GM18508 (cell line): ENCODE measurements at regions not wholly inside any gene's neighbourhood (a gene's known extent, or its start where the extent isn't known, plus 50 kb on each side); places are given as distances from the start of the nearest gene placed in this dataset.

Experiments
- ATAC-seq: cut with Tn5 transposase; IDR thresholded peaks from one replicate; pipeline ENCODE4 v1.9.1; 2021; ENCODE audit warnings: moderate number of reproducible peaks; ENCODE audit not compliant: insufficient read depth, unreplicated experiment

DNA sequence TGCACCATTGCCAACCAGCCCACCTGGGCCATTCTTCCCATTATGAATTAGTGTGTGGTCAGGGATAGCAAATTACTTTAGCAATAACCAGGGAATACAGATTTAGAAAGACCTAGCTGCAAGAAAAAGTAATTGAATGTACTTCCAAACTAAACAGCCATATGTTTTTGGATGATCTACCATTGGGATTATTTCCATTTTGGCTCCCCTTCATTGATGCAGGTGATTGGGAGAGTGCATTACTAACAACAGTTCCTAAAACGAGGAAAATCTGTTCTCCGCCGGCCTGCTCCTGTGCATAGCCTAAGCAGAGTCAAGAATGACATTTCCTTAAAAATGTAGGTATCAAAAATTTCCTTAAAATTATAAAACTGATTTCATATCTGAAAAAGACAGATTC, 58.5 kb downstream of the MAIP1 start:
- ATAC-seq: no peak

DNA sequence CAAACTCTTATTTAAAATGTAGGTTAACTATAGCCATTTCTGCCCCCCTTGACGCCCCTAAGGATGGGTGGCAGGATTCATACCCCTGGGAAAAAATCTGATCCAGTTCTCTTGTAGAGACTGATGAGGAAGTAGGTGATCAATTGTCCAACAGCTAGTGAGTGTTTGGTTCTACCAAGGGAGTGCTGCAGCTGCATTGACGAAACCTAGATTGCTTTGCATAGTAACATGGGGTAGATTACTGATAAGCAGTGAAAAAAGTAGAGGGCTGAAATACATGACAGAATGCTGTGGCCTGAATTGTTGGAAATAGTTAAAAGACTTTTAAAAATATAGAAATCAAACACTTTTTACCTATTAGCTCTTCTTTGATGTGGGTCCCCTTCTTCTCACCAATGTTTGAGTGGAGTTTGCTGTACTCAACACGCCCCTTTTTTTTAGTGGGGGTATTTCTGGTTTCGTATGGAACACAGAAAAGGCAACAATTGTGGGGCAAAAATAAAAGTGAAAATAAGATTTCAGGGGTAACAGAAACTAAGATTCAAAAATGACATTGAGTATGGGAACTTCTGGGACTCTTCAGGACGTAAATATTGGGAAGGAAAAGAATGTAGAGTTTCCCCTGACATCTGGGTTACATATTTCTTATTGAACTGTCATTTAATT, 66.2 kb downstream of the MAIP1 start:
- ATAC-seq: peak; percentile 55

DNA sequence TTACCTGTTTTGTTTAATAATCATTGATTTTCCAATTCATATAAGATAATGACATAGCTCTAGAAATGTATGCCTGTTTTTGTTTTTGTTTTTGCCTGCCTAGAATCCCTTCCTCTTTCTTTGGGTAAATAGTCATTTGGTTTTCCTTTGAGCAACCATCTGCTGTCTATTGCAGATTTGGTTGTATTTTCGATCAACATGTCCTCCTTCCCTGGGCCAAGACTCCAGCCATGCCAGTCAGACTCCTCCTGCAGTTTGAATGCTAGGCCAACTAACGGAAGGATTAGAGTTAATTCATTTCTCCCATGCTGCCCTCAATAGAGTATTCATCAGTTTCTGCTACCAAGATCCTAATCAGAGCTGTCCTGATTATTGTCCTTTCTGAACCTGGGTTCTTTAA, 67.1 kb downstream of the MAIP1 start:
- no peak for ATAC-seq

DNA sequence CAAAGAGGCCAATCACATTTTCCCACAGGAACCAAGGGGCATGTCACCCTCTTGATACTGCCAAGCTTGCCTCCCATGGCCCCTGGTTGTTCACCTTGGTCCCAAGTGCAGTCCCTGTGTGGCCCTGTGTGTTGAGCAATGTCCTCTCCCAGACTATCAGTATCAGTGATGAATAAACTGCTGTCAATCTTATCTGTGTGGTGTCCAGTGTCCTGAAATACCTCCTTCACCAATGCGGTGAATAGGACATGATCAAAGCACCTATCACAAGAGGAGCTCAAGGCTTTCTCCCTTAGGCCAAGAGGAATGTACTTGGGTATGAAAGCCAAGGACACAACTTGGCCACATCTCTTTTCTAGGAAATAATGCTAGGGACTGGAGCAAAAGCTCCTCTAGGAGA, 68.2 kb downstream of the MAIP1 start:
- ATAC-seq: no peak

DNA sequence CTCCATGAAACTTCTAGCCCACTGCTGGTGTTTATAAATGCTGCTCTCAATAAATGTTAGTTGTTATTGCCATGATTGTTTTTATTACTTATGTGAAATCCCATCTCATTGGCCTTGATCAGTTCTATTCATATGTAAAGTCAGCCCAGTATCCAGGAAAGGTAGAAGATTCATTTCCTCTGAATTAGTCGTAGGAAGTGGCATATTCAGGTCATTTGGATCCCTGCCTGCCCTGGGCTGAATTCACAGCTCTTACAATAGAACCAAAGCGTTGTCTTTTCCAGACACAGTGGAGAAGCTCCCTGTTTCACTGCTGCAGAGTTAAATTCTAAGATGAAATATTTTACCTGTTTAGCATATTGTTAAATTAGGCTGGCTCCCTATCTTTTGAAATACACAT, 70.3 kb downstream of the MAIP1 start:
- ATAC-seq: no peak

DNA sequence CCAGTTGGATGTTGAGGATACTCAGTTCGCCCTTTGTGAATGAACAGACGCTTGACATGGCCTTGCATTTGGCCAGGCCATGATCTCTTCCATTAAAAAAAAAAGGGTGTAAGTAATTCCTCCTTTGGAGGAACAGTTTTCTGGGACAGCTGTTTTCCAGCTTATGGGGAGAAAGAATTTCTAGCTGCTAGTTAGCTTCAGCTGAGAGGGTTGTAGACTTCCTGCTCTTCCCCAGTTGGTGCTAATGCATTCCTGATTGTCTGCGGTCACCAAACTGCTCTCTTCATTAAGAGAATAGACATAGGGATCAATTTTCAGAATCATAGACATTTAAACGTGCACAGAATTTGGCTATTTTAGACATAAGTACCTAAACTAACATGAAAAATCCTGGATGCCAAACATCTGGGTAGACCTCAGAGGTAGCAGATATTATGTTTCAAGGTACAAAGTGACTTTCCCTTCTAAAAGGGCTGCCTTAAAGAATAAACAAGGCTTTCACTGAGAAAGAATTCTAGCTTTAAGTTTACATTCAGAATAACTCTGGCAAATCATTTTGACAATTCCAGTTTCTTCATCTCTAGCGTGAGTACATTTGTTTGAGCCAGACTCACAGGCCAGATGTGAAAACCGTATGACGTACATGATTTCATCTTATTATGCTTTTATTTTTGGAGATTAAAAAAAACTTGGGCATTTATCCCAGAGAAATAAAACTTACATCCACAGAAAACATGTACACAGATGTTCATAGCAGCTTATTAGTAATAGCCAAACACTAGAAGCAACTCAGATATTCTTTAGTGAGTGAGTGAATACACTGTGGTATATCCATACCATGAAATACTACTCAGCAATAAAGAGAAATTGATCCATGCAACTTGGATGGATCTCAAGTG, 71.2 kb downstream of the MAIP1 start:
- no peak for ATAC-seq

DNA sequence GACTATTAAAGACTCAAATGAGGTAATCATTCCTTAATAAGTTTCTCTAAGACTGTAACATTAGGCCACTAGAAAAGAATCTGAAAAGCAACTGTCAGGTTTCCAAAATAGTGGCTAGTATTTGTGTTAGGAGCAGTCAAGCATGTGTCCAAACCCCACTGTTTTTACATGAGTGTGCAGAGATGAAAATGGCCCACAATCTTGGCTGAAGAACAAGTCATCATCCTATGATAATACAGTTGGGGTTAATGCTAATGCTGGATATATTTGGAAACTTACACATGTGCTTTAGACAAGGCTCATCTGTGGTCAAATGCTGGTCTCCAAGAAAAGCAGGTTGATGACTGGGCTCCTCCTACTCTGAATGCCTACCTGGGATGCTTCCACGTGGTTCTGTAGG, 73.6 kb downstream of the MAIP1 start:
- no peak for ATAC-seq

DNA sequence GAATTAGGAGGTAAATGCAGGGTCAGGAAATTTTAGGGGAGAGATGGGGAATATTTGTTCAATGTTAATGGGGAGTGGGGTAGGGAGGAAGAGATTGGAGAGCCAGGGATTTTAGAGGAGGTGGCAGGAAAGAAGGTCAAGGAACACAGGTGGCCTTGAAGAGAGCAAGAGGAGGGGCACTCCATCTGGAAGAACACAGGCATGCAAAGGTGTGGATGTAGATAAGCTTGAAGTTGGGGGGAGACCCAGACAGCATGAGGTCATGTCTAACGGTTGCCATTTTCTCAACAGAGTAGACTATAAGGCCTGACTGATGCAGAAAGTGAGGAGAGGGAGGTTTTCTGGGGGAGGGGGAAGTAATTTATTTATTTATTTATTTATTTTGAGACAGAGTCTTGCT, 77.5 kb downstream of the MAIP1 start:
- no peak for ATAC-seq

DNA sequence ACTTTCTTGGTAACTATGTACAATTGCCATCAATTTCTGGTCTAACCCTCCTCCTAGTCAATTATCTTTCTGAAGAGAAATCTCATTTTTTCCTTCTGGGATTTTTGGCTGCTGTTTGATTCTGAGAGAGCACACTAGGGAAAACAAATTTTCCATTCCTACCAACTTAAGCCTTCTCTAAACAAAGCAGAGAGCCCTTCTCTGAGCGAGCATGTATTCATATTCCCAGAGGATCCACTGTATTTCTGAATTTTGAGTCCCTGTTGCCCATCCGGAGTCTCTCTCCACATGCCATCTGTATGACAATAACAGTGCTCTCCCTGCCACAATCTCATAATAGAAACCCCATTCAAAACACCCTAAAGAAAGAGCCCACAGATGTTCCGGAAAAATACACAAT, 78.5 kb downstream of the MAIP1 start:
- no peak for ATAC-seq

DNA sequence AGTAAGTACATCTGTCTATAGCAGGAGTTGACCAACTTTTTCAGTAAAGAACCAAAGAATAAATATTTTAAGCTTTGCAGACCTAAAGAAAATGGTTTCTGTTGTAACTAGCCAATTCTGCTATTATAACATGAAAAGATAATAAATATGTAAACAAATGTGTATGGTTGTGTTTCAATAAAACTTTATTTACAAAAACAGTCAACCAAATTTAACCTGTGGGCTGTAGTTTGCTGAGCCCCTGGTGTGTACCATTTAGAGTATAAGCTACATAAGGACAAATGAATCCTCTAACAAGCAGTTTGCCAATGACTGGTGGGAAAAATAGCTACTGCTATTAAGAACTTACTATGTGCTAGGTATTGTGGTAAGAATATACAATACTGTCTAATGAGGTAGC, 79.4 kb downstream of the MAIP1 start:
- no peak for ATAC-seq

DNA sequence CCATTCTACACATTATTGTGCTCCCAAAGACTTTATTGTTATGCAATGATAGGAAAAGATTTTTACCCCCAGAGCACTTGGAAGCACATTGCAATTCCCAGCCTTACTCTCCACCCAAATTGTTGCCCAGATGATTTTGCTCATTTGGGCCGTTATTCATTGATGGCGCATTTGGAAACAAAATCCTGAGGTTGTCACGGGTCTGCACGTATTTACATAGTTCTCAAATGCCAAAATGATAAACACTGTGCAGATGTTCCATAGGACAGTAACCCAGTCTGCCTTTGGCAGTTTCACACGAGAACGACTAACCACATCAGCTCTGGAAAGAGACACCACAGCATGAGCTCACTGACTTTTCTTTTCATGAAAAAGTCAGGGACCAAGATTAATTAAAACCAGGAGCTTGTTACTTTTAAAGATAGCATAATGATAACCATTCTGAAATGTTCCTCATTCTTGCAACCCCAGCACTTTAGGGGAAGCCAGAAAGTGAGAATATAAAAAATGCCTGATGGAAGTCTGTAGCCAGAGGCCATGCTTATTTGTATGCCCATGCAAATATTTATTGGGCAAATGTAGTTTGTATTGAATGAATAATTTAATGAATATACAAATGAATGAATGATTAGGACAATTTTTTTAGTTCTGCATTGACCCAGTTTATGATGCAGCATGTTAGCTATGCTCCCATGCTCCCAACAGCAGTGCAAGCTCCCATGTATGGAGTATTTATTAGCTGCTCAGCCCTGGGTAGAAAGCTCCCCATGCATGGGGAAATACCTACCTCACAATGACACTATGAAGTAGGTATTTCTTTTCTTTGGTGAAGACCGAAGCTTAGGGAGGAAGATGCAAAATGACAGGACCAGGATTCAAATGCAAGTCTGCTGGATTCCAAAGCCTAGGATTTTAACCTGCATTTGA, 84.6 kb downstream of the MAIP1 start:
- ATAC-seq: no peak

DNA sequence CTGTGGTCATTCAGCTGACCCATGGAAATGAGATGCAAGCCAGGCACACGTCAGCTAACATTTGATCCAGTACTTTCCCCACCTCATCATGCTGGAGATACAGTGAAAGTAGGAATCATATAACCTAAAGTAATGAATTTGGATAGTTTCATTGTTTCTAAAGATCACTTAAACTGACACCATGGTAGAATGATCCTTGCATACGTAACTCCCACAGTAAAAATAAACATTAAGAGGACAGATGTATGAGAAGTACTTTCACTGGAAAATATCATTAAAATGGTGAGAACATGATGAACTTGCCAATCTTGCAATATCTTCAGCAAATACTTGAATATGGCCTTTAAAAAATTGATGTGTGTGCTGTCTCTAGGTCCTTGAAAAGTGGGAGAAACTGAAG, 85.4 kb downstream of the MAIP1 start:
- ATAC-seq: no peak

DNA sequence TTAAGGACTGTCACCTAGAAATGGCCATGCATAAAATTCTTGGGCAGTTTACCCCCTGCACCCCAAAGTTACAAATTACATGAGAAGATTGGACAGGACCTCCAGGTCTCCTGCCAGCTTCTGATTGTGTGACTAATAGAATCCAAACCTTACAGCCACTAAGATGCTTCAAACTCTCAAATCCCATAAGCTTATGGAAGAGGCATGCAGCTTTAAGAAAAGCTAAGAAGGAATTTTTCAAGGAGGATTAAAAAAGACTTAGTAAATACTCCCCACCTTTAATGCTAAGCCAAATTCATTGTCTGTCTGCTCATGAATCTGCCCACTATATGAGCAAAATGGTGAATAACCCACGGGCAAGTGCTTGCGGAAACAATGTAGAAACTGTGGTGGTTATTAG, 86.3 kb downstream of the MAIP1 start:
- no peak for ATAC-seq

DNA sequence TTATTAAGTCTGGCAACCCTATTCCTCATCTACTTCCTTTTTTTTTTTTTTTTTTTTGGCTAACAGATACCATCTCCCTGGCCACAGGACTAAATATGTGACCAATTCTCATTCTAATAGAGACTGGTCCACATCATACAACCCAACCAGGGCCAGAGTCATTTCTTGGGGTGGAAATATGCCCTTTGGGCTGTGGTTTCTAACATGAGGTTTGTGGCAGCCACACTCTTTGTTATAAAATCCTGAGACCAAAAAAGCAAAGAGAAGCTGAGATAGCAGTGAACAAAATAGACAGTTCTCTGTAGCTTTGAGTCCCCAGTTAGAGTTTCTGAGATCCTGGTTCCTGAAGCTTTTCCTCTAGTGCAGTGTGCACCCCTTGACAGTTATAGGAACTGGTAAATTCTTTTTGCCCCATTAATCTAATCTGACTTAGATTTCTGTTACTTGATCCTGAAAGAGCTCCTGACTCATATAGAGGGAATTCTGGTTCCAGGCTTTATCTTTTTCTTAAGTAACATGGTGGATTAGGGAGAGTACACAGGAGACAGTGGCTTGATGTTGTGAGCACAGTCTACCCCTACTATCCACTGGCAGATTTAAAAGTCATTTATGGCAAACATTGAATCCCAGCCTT, 86.8 kb downstream of the MAIP1 start:
- no peak for ATAC-seq

DNA sequence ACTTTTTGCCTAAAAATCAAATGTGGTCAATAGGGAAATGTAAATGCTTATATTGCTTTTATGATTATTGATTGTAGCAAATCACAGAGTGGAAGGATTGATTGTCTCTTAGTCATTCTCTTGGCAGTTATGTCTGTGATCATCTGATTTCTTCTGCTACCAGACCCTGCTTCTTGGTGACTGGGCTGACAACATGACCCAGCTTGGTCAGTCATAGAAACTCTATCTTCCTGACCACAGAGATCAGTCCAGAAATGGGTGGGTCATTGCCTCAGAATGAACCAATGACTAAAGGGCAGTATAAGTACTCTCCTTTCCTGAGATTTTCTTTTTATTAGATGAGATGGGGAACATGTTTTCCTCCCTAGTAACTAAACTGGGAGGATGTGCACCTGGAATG, 87.6 kb downstream of the MAIP1 start:
- no peak for ATAC-seq

DNA sequence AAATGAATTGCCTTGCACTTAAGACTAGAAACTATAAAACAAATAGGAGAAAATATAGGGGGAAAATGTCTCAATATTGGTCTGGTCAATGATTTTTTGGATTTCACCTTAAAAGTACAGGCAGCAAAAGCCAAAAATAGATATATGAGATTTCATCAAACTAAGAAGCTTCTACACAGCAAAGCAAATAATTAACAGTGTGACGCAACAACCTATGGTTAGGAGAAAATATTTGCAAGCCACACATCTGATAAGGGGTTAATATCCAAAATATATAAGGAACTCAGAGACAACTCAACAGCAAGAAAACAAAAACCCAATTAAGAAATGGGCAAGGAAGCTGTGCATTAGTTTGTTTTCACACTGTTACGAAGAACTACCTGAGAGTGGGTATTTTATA, 89.1 kb downstream of the MAIP1 start:
- no peak for ATAC-seq

DNA sequence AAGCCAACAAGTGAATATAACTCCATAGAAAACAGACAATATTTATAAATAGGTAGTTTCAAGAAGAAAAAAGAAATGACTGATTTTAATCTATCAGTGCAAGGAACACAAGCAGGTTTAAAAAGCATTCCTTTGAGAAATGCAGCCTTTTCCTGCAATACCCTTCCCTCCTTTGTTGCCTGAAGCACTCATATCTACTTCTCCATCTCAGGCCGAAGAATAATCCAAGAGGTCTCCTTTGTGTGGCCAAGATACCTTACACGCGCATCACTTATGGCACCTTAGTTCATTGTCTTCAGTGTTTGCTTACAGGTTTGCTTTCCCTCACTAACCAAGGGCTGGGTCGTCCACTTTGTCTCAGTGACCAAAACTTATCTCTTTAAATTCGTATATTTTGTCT, 93.0 kb downstream of the MAIP1 start:
- ATAC-seq: no peak

DNA sequence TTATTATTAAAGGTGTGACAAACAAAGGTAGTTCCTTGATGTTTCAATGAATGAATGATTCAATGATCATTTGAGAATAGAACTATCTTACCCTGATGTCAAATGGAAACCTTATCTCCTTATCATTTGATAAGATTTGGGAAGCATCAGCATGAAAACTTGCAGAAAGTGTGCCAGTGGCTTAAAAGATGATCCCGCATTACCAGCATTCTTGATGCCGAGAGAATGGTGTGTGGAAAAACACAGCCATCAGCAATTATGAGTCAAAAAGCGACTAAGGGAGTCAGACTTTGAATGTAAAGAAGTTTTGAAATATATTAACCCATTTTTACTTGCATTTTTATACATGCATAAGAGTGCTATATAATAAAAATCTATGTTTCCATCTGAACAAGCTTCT, 93.7 kb downstream of the MAIP1 start:
- no peak for ATAC-seq

DNA sequence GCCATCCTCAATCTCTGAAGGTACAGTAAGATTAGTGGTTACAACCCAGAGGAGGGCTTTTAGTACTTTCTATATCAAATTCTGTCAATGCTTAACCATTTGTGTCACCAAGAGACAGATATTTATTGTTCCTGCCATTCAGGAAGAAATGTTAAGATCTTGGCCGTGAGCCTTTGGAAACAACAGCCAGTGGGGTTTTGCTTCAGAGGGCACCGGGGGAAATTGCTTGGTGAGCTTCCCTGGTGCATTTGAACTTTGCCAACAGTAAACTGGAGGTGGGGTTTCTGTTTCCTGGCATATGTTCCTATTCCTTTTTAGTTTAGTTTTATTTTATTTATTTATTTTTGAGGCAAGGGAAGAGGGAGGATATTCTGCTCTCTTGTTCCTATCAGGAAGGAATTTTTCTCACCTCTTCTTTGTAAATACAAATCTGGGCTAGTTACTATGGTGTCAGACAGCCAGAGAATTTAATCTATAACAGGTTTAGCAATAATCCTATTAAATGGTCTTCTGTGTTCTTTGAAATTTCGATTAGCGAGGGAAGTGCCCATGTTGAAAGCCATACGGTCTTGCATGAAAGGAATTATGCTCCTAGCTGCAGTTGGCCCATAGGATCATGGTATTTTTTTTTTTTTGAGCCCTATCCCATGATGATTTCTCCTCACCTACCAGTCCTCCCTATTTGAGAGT, 95.7 kb downstream of the MAIP1 start:
- no peak for ATAC-seq

DNA sequence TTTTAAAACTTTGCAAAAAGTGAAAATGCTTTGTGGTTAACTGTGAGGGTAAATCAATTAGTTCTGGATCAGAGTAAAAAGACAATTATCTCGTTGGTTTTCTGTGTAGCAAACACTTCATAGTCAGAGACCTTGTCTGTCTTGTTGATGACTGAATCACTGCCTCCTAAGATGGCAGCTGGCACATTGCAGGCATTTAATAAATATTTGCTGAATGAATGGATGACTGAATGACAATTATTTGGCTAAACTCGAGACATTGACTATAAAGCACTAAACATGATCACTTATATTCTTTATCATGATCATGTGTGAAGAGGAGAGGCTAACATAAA, 96.2 kb downstream of the MAIP1 start:
- ATAC-seq: no peak
